B cell (primary cell): ENCODE measurements at regions not wholly inside any gene's neighbourhood (a gene's known extent, or its start where the extent isn't known, plus 50 kb on each side); places are given as distances from the start of the nearest gene placed in this dataset.

Experiments used
- ATAC-seq: fragments of 200-7000 bp; cut with Tn5 transposase; one replicate; pipeline ENCODE4 v1.10.0; 2021; ENCODE audit warnings: low read depth, mild to moderate bottlenecking, moderate number of reproducible peaks, moderate library complexity
- CTCF ChIA-PET: fragments of 350-600 bp; sonication (Branson Sonifier 250); formaldehyde crosslinking; loops from one replicate; lab custom pipeline; 2021; ENCODE audit warnings: antibody characterized with exemption, inconsistent platforms; lab: Charles Lee
- POLR2A ChIA-PET: fragments of 350-600 bp; sonication (Branson Sonifier 250); formaldehyde crosslinking; loops from one replicate; lab custom pipeline; 2021; ENCODE audit warnings: antibody characterized with exemption; lab: Charles Lee
- DNase-seq: peaks from one replicate; pipeline ENCODE4 v3.0.0; 2013
- H2AFZ ChIP-seq: 2 replicates; pipeline ENCODE4 v1.6.1; 2012; ENCODE audit warnings: mild to moderate bottlenecking, low read depth, low read length; ENCODE audit not compliant: insufficient read depth, poor library complexity, severe bottlenecking
- H3K27ac ChIP-seq, 2 donors: 1 replicate in 1 of 2; 2 replicates in 1 of 2; pipeline ENCODE4 v1.5.1; 2012 to 2013; ENCODE audit warnings: low read length in 2 of 2, mild to moderate bottlenecking in 2 of 2, moderate library complexity in 1 of 2
- H3K27me3 ChIP-seq, 4 experiments: fragments of 200-600 bp in 1 of 4; sonication (generic) in 1 of 4; replicated peaks in 1 of 4; 1 replicate in 2 of 4; 2 replicates in 2 of 4; pipeline versions ENCODE4 v1.6.1 to v1.7.0; 2013 to 2016; ENCODE audit warnings: low read length in 3 of 4, mild to moderate bottlenecking in 2 of 4, mixed read lengths in 1 of 4, moderate library complexity in 1 of 4; ENCODE audit not compliant: insufficient read depth in 4 of 4, control insufficient read depth in 3 of 4; ENCODE audit errors: control extremely low read depth in 1 of 4
- H3K36me3 ChIP-seq, 2 experiments: replicated peaks in 1 of 2; 1 replicate in 1 of 2; 2 replicates in 1 of 2; pipeline versions ENCODE4 v1.6.1 to v1.7.1; 2013; ENCODE audit warnings: low read length in 1 of 2; ENCODE audit not compliant: insufficient read depth in 2 of 2, control insufficient read depth in 1 of 2; ENCODE audit errors: control extremely low read depth in 1 of 2, extremely low read depth in 1 of 2
- H3K4me1 ChIP-seq, 2 donors: fragments of 200-600 bp in 1 of 2; sonication (generic) in 1 of 2; 1 replicate in 1 of 2; 2 replicates in 1 of 2; pipeline versions ENCODE4 v1.5.1 to v1.6.1; 2013 to 2017; ENCODE audit warnings: low read length in 2 of 2; ENCODE audit not compliant: control insufficient read depth in 2 of 2, insufficient read depth in 2 of 2
- H3K4me2 ChIP-seq: replicated peaks from 2 replicates; pipeline ENCODE3; 2012; ENCODE audit warnings: mild to moderate bottlenecking, low read depth, low read length; ENCODE audit not compliant: poor library complexity, severe bottlenecking
- H3K4me3 ChIP-seq, 5 experiments: fragments of 200-600 bp in 1 of 5; sonication (generic) in 1 of 5; 1 replicate in 3 of 5; 2 replicates in 2 of 5; pipeline versions ENCODE4 v1.5.1 to v1.7.0; 2011 to 2016; ENCODE audit warnings: low read length in 4 of 5, mild to moderate bottlenecking in 4 of 5, low read depth in 2 of 5, control low read depth in 1 of 5, moderate library complexity in 1 of 5; ENCODE audit not compliant: insufficient read depth in 1 of 5; ENCODE audit errors: control extremely low read depth in 1 of 5, extremely low read depth in 1 of 5
- H3K79me2 ChIP-seq: fragments of 200-600 bp; sonication (generic); one replicate; pipeline ENCODE4 v1.6.0; 2016; ENCODE audit warnings: low read length; ENCODE audit not compliant: control insufficient read depth, insufficient read depth
- H3K9ac ChIP-seq: fragments of 200-600 bp; sonication (generic); 2 replicates; pipeline ENCODE4 v1.6.1; 2017; ENCODE audit warnings: mild to moderate bottlenecking, low read length, moderate library complexity
- H3K9me3 ChIP-seq, 3 donors: one replicate each; pipeline versions ENCODE4 v1.6.1 to v1.7.1; 2013; ENCODE audit warnings: low read length in 2 of 3; ENCODE audit not compliant: control insufficient read depth in 2 of 3, insufficient read depth in 1 of 3; ENCODE audit errors: control extremely low read depth in 1 of 3
- H4K20me1 ChIP-seq: 2 replicates; pipeline ENCODE4 v1.6.0; 2012; ENCODE audit warnings: mild to moderate bottlenecking, low read length; ENCODE audit not compliant: insufficient read depth, control insufficient read depth, poor library complexity, severe bottlenecking
- H3K27ac Mint-ChIP-seq: one replicate; pipeline ENCODE4 v1.8.0; 2021; ENCODE audit warnings: mixed read lengths
- H3K27me3 Mint-ChIP-seq: one replicate; pipeline ENCODE4 v1.8.0; 2021; ENCODE audit warnings: mixed read lengths
- H3K4me1 Mint-ChIP-seq: one replicate; pipeline ENCODE4 v1.8.0; 2021; ENCODE audit warnings: mixed read lengths
- H3K4me3 Mint-ChIP-seq: one replicate; pipeline ENCODE4 v1.8.0; 2021; ENCODE audit warnings: mixed read lengths
- H3K9me3 Mint-ChIP-seq: one replicate; pipeline ENCODE4 v1.8.0; 2022; ENCODE audit warnings: mixed read lengths; ENCODE audit not compliant: insufficient read depth
- CTCF ChIP-seq: fragments of 200-600 bp; IDR thresholded peaks from one replicate; pipeline ENCODE4 v1.8.0; 2022; ENCODE audit warnings: antibody characterized with exemption, mild to moderate bottlenecking
- EZH2 ChIP-seq: IDR thresholded peaks from 2 replicates; pipeline ENCODE4 v1.6.1; 2012; ENCODE audit warnings: borderline replicate concordance, low read depth, mild to moderate bottlenecking, moderate library complexity, low read length; ENCODE audit not compliant: insufficient read depth, poor library complexity, severe bottlenecking
- WGBS: methylation state at CpG from one replicate; pipeline ENCODE4 v1.1.5; 2013; ENCODE audit warnings: missing lambda C conversion rate; ENCODE audit not compliant: insufficient coverage; 5-methylcytosine and 5-hydroxymethylcytosine counted together
- intact Hi-C: fragments of 100-400 bp; cut with micrococcal nuclease; formaldehyde crosslinking; loops from one replicate; pipeline ENCODE4 v1.10.0; 2022

- H3K9ac ChIP-seq, result no peak overlapping the region
- no peaks in the 10 kb centered on the region for H3K79me2 ChIP-seq
- no peaks in the 10 kb centered on the region for H3K4me1 ChIP-seq
- H3K4me2 ChIP-seq, result no peak overlapping the region
- no peak overlapping the region for H2AFZ ChIP-seq
- Mint-ChIP-seq H3K27me3 (no peaks in the 10 kb centered on the region), H3K4me3 (no peak overlapping the region), H3K27ac (no peak overlapping the region), H3K4me1 (no peaks in the 10 kb centered on the region), H3K9me3 (no peaks in the 10 kb centered on the region)
- no peak overlapping the region for H3K27ac ChIP-seq
- ChIA-PET POLR2A (no interaction called here), CTCF (no interaction called here)
- intact Hi-C loops, result no loop called here
- H3K27me3 ChIP-seq, result no peaks in the 10 kb centered on the region
- no peak overlapping the region for H3K4me3 ChIP-seq
- no peaks in the 10 kb centered on the region for H3K36me3 ChIP-seq
- no peak for ATAC-seq
- no peaks in the 10 kb centered on the region for H4K20me1 ChIP-seq
- DNase-seq, result no peak
- TF ChIP-seq EZH2, result no peak
- TF ChIP-seq CTCF, result no peak
- no peaks in the 10 kb centered on the region for H3K9me3 ChIP-seq
Observed at GRCh38 chr10:52459097-52459496, 145.0 kb downstream of the DKK1 start.

DNA sequence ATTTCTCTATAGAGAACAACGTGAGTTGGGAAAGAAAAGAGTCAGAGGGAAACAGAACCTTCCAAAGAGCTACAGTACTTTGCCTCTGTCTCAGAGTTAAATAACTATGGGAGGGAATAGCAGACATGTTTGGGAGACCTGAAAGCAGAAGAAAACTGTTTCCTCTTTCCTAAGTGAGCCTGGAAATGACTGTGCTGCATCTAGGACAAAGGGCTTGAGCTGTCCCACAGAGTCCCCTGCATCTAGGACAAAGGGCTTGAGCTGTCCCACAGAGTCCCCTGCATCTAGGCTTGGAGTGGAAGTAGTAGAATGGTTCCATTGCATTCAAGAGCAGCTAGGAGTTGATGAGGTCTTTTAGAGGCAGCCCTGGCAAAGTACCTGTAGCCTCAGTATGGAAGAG, 149.7 kb downstream of the DKK1 start:
- Mint-ChIP-seq H3K4me1 (peaks cover 2% of the 10 kb centered on the region), H3K27ac (no peak overlapping the region), H3K27me3 (no peaks in the 10 kb centered on the region), H3K9me3 (no peaks in the 10 kb centered on the region), H3K4me3 (no peak overlapping the region)
- WGBS, result no CpG with 5 or more reads among the region's 1 CpG
- Histone ChIP-seq H3K4me1 (no peaks in the 10 kb centered on the region), H3K4me3 (no peak overlapping the region), H3K9ac (no peak overlapping the region), H3K9me3 (no peaks in the 10 kb centered on the region), H3K79me2 (no peaks in the 10 kb centered on the region), H3K27ac (no peak overlapping the region), H3K27me3 (no peaks in the 10 kb centered on the region), H3K36me3 (no peaks in the 10 kb centered on the region), H2AFZ (no peak overlapping the region), H4K20me1 (no peaks in the 10 kb centered on the region), H3K4me2 (no peak overlapping the region)
- ATAC-seq (no peak), DNase-seq (no peak)
- CTCF ChIA-PET, result no interaction called here
- intact Hi-C loops, result no loop called here
- TF ChIP-seq CTCF (no peak), EZH2 (no peak)
- POLR2A ChIA-PET, result no interaction called here
